Kidney (tissue), 13 donors: ENCODE measurements at regions not wholly inside any gene's neighbourhood (a gene's known extent, or its start where the extent isn't known, plus 50 kb on each side); places are given as distances from the start of the nearest gene placed in this dataset.

Source experiments
- DNase-seq, 5 donors: peaks; one replicate each; pipeline ENCODE4 v3.0.0-alpha.2; 2013 to 2020
- FAIRE-seq: peaks from 2 replicates; lab custom pipeline; 2012; peaks lifted over from hg19 to GRCh38; lab: Jason Lieb, UNC
- H3K27ac ChIP-seq, 2 donors: one replicate each; pipeline ENCODE4 v1.7.0; 2013; ENCODE audit warnings: low read depth in 2 of 2, low read length in 2 of 2, inconsistent platforms in 1 of 2
- H3K27me3 ChIP-seq: one replicate; pipeline ENCODE4 v1.7.1; 2013; ENCODE audit warnings: low read length, inconsistent platforms; ENCODE audit not compliant: control insufficient read depth, insufficient read depth
- H3K36me3 ChIP-seq, 3 donors: one replicate each; pipeline versions ENCODE4 v1.7.0 to v1.7.1; 2013; ENCODE audit warnings: low read length in 3 of 3, control low read depth in 1 of 3, inconsistent platforms in 1 of 3; ENCODE audit not compliant: insufficient read depth in 3 of 3, control insufficient read depth in 2 of 3
- H3K4me1 ChIP-seq, 3 donors: one replicate each; pipeline versions ENCODE4 v1.7.0 to v1.7.1; 2013; ENCODE audit warnings: low read length in 3 of 3, inconsistent platforms in 1 of 3, low read depth in 1 of 3; ENCODE audit not compliant: control insufficient read depth in 2 of 3, insufficient read depth in 2 of 3
- H3K4me3 ChIP-seq, 3 donors: one replicate each; pipeline versions ENCODE4 v1.7.0 to v1.8.1; 2013; ENCODE audit warnings: low read length in 3 of 3, control low read depth in 1 of 3, inconsistent platforms in 1 of 3
- H3K9ac ChIP-seq, 3 donors: one replicate each; pipeline versions ENCODE4 v1.7.0 to v1.7.1; 2013; ENCODE audit warnings: low read length in 3 of 3, control low read depth in 1 of 3, inconsistent platforms in 1 of 3
- H3K9me3 ChIP-seq, 3 donors: one replicate each; pipeline versions ENCODE4 v1.7.0 to v1.7.1; 2013; ENCODE audit warnings: low read length in 3 of 3, control low read depth in 1 of 3, inconsistent platforms in 1 of 3; ENCODE audit not compliant: control insufficient read depth in 2 of 3, insufficient read depth in 1 of 3
- intact Hi-C: fragments of 100-400 bp; cut with DNase I; formaldehyde crosslinking; loops from one replicate; pipeline ENCODE4 v1.11.1; 2022
- TF ChIP-seq, protein P1 (sequence below): IDR thresholded peaks from 3 replicates; pipeline ENCODE4 v1.5.1; 2012; ENCODE audit warnings: mild to moderate bottlenecking, moderate library complexity, borderline replicate concordance; ENCODE audit not compliant: insufficient read depth; ENCODE audit errors: extremely low read depth
- donor health status: control.
- donor health status: control.
- donor health status: control.
- donor health status: control.
- donor health status: control.
- donor health status: DM: yes; HTN: yes; CAD: no.
- donor health status: Normal renal cell carcinoma (clear cell type).

GRCh38 chr7:4523219-4523618 is 158.9 kb upstream of the FOXK1 start:
- Histone ChIP-seq H3K36me3 (no peaks in the 10 kb centered on the region), H3K4me1 (no peaks in the 10 kb centered on the region), H3K27ac (no peak overlapping the region), H3K9ac (no peak overlapping the region), H3K27me3 (no peaks in the 10 kb centered on the region), H3K4me3 (no peak overlapping the region), H3K9me3 (peaks cover 0 to 7% (median 0%) of the 10 kb centered on the region in 3 donors)
- intact Hi-C loops: no loop called here
- DNase-seq (no peak), FAIRE-seq (no peak)
- TF ChIP-seq, protein P1, sequence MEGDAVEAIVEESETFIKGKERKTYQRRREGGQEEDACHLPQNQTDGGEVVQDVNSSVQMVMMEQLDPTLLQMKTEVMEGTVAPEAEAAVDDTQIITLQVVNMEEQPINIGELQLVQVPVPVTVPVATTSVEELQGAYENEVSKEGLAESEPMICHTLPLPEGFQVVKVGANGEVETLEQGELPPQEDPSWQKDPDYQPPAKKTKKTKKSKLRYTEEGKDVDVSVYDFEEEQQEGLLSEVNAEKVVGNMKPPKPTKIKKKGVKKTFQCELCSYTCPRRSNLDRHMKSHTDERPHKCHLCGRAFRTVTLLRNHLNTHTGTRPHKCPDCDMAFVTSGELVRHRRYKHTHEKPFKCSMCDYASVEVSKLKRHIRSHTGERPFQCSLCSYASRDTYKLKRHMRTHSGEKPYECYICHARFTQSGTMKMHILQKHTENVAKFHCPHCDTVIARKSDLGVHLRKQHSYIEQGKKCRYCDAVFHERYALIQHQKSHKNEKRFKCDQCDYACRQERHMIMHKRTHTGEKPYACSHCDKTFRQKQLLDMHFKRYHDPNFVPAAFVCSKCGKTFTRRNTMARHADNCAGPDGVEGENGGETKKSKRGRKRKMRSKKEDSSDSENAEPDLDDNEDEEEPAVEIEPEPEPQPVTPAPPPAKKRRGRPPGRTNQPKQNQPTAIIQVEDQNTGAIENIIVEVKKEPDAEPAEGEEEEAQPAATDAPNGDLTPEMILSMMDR: no peak

GRCh38 chr7:4523873-4524272 is 158.2 kb upstream of the FOXK1 start:
- H3K4me3 ChIP-seq: no peak overlapping the region
- no peaks in the 10 kb centered on the region for H3K4me1 ChIP-seq
- peaks cover 0 to 7% (median 0%) of the 10 kb centered on the region in 3 donors for H3K9me3 ChIP-seq
- TF ChIP-seq, protein P1: no peak
- FAIRE-seq (no peak), DNase-seq (no peak)
- intact Hi-C loops: no loop called here
- no peak overlapping the region for H3K9ac ChIP-seq
- no peaks in the 10 kb centered on the region for H3K27me3 ChIP-seq
- no peaks in the 10 kb centered on the region for H3K36me3 ChIP-seq
- H3K27ac ChIP-seq: no peak overlapping the region

GRCh38 chr7:4525884-4526283 is 156.2 kb upstream of the FOXK1 start:
- Histone ChIP-seq H3K9ac (no peak overlapping the region), H3K4me1 (no peaks in the 10 kb centered on the region), H3K36me3 (no peaks in the 10 kb centered on the region), H3K27me3 (no peaks in the 10 kb centered on the region), H3K9me3 (peaks cover 0 to 7% (median 0%) of the 10 kb centered on the region in 3 donors), H3K27ac (no peak overlapping the region), H3K4me3 (no peak overlapping the region)
- DNase-seq (no peak), FAIRE-seq (no peak)
- intact Hi-C loops: no loop called here
- TF ChIP-seq, protein P1: no peak
